NB4 (cell line): ENCODE measurements at regions not wholly inside any gene's neighbourhood (a gene's known extent, or its start where the extent isn't known, plus 50 kb on each side); places are given as distances from the start of the nearest gene placed in this dataset.

Experiments used
- MYC ChIP-seq: IDR thresholded peaks from 2 replicates; pipeline ENCODE4 v1.6.1; 2011; ENCODE audit warnings: low read depth, low read length
- POLR2A ChIP-seq: IDR thresholded peaks from 2 replicates; pipeline ENCODE4 v1.6.1; 2011; ENCODE audit warnings: mild to moderate bottlenecking; ENCODE audit not compliant: insufficient read length; ENCODE audit errors: extremely low read depth
- TF ChIP-seq, protein P1 (sequence below): IDR thresholded peaks from one replicate; pipeline ENCODE4 v1.5.1; 2012; ENCODE audit warnings: low read depth, low read length
- TF ChIP-seq, protein P2 (sequence below): IDR thresholded peaks from 2 replicates; pipeline ENCODE4 v1.6.1; 2011; ENCODE audit warnings: low read depth, low read length

DNA sequence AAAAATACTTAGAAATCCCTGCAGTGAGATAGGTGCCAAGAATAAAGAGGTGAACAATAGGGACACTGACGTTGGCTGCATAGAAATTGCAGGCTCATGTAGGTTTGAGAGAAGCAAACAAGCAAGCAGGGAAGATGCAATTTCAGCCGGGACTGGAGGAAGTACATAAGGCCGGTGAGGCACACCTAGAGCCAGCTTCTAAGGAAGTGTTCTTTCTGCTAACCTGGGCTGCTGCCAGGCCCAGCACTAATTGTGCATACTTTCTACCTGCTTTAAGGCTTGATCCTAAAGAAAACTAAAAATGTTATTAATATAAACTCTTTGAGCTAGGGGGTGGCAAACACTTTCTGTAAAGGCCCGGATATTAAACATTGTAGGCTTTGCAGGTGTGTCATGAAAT, 71.0 kb downstream of the LMO4 start:
- TF ChIP-seq, protein P1, sequence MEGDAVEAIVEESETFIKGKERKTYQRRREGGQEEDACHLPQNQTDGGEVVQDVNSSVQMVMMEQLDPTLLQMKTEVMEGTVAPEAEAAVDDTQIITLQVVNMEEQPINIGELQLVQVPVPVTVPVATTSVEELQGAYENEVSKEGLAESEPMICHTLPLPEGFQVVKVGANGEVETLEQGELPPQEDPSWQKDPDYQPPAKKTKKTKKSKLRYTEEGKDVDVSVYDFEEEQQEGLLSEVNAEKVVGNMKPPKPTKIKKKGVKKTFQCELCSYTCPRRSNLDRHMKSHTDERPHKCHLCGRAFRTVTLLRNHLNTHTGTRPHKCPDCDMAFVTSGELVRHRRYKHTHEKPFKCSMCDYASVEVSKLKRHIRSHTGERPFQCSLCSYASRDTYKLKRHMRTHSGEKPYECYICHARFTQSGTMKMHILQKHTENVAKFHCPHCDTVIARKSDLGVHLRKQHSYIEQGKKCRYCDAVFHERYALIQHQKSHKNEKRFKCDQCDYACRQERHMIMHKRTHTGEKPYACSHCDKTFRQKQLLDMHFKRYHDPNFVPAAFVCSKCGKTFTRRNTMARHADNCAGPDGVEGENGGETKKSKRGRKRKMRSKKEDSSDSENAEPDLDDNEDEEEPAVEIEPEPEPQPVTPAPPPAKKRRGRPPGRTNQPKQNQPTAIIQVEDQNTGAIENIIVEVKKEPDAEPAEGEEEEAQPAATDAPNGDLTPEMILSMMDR: no peak
- TF ChIP-seq POLR2A: no peak
- TF ChIP-seq MYC: no peak
- TF ChIP-seq, protein P2, sequence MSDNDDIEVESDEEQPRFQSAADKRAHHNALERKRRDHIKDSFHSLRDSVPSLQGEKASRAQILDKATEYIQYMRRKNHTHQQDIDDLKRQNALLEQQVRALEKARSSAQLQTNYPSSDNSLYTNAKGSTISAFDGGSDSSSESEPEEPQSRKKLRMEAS: no peak
